Hypothalamus (tissue), 51 donors: ENCODE measurements at regions not wholly inside any gene's neighbourhood (a gene's known extent, or its start where the extent isn't known, plus 50 kb on each side); places are given as distances from the start of the nearest gene placed in this dataset.

Experiments used
- DNase-seq, 51 donors: peaks; one replicate each; lab custom pipeline; 2025; lab: John Stamatoyannopoulos, UW

- no peak for DNase-seq
These were observed 215.0 kb upstream of the CDIN1 start for GRCh38 chr15:36364377-36364776.

- DNase-seq, result no peak
These were observed 213.5 kb upstream of the CDIN1 start for GRCh38 chr15:36365963-36366362.

- no peak for DNase-seq
These were observed 209.2 kb upstream of the CDIN1 start for GRCh38 chr15:36370051-36370730.

- DNase-seq, result no peak
These were observed 208.7 kb upstream of the CDIN1 start for GRCh38 chr15:36370731-36371112.

GRCh38 chr15:36371509-36371908 is 207.9 kb upstream of the CDIN1 start:
- no peak for DNase-seq

- no peak for DNase-seq
These were observed 206.5 kb upstream of the CDIN1 start for GRCh38 chr15:36372968-36373367.

GRCh38 chr15:36373550-36373949 is 205.9 kb upstream of the CDIN1 start:
- DNase-seq, result no peak

GRCh38 chr15:36389107-36389506 is 190.3 kb upstream of the CDIN1 start:
- DNase-seq, result no peak

- DNase-seq, result no peak
These were observed 188.9 kb upstream of the CDIN1 start for GRCh38 chr15:36390491-36390890.

- no peak for DNase-seq
These were observed 186.7 kb upstream of the CDIN1 start for GRCh38 chr15:36392676-36393266.

- DNase-seq, result no peak
These were observed 181.2 kb upstream of the CDIN1 start for GRCh38 chr15:36398212-36398611.

- no peak for DNase-seq
These were observed 180.2 kb upstream of the CDIN1 start for GRCh38 chr15:36399276-36399675.

GRCh38 chr15:36400936-36401585 is 178.4 kb upstream of the CDIN1 start:
- no peak for DNase-seq

GRCh38 chr15:36401586-36401966 is 177.8 kb upstream of the CDIN1 start:
- no peak for DNase-seq

GRCh38 chr15:36403351-36403750 is 176.1 kb upstream of the CDIN1 start:
- no peak for DNase-seq

- peak in 1 of 51 donors; percentile 48 for DNase-seq
These were observed 173.1 kb upstream of the CDIN1 start for GRCh38 chr15:36406366-36406765.

- no peak for DNase-seq
These were observed 172.5 kb upstream of the CDIN1 start for GRCh38 chr15:36406911-36407310.

- DNase-seq, result no peak
These were observed 171.8 kb upstream of the CDIN1 start for GRCh38 chr15:36407647-36408046.

- DNase-seq, result no peak
These were observed 169.6 kb upstream of the CDIN1 start for GRCh38 chr15:36409819-36410218.

GRCh38 chr15:36414670-36415069 is 164.8 kb upstream of the CDIN1 start:
- no peak for DNase-seq

- DNase-seq, result no peak
These were observed 163.8 kb upstream of the CDIN1 start for GRCh38 chr15:36415643-36416042.

GRCh38 chr15:36422631-36423030 is 156.8 kb upstream of the CDIN1 start:
- no peak for DNase-seq
